GM21515 (cell line): ENCODE measurements at regions not wholly inside any gene's neighbourhood (a gene's known extent, or its start where the extent isn't known, plus 50 kb on each side); places are given as distances from the start of the nearest gene placed in this dataset.

Experiments
- ATAC-seq: cut with Tn5 transposase; IDR thresholded peaks from one replicate; pipeline ENCODE4 v1.9.1; 2021; ENCODE audit not compliant: unreplicated experiment

- no peak for ATAC-seq
Observed at GRCh38 chr15:91471468-91471867, 371.4 kb downstream of the SV2B start.

GRCh38 chr15:91472316-91472756, 372.3 kb downstream of the SV2B start:
- ATAC-seq = no peak

GRCh38 chr15:91473894-91474545, 374.0 kb downstream of the SV2B start:
- ATAC-seq = no peak

GRCh38 chr15:91476861-91477260, 376.6 kb upstream of the SLCO3A1 start:
- ATAC-seq = no peak

GRCh38 chr15:91478717-91479191, 374.8 kb upstream of the SLCO3A1 start:
- no peak for ATAC-seq

GRCh38 chr15:91480426-91480825, 373.1 kb upstream of the SLCO3A1 start:
- ATAC-seq = no peak

- ATAC-seq = no peak
Observed at GRCh38 chr15:91482799-91483198, 370.7 kb upstream of the SLCO3A1 start.

GRCh38 chr15:91484141-91484540, 369.4 kb upstream of the SLCO3A1 start:
- ATAC-seq = no peak

- ATAC-seq = no peak
Observed at GRCh38 chr15:91488452-91488851, 365.1 kb upstream of the SLCO3A1 start.

GRCh38 chr15:91490211-91490610, 363.3 kb upstream of the SLCO3A1 start:
- ATAC-seq = no peak

GRCh38 chr15:91491101-91491950, 362.2 kb upstream of the SLCO3A1 start:
- no peak for ATAC-seq

- no peak for ATAC-seq
Observed at GRCh38 chr15:91496754-91497691, 356.5 kb upstream of the SLCO3A1 start.

- no peak for ATAC-seq
Observed at GRCh38 chr15:91498046-91498748, 355.3 kb upstream of the SLCO3A1 start.

- ATAC-seq = no peak
Observed at GRCh38 chr15:91498749-91499062, 354.8 kb upstream of the SLCO3A1 start.

GRCh38 chr15:91499774-91500383, 353.6 kb upstream of the SLCO3A1 start:
- ATAC-seq = no peak

- no peak for ATAC-seq
Observed at GRCh38 chr15:91508633-91509032, 344.9 kb upstream of the SLCO3A1 start.

- ATAC-seq = no peak
Observed at GRCh38 chr15:91514147-91514546, 339.4 kb upstream of the SLCO3A1 start.

GRCh38 chr15:91515188-91515754, 338.2 kb upstream of the SLCO3A1 start:
- ATAC-seq = no peak

- ATAC-seq = no peak
Observed at GRCh38 chr15:91516866-91517265, 336.6 kb upstream of the SLCO3A1 start.
